HG03521 (cell line): ENCODE measurements at regions not wholly inside any gene's neighbourhood (a gene's known extent, or its start where the extent isn't known, plus 50 kb on each side); places are given as distances from the start of the nearest gene placed in this dataset.

Experiments used
- ATAC-seq: cut with Tn5 transposase; IDR thresholded peaks from one replicate; pipeline ENCODE4 v1.9.1; 2021; ENCODE audit warnings: mild to moderate bottlenecking, moderate library complexity; ENCODE audit not compliant: unreplicated experiment

DNA sequence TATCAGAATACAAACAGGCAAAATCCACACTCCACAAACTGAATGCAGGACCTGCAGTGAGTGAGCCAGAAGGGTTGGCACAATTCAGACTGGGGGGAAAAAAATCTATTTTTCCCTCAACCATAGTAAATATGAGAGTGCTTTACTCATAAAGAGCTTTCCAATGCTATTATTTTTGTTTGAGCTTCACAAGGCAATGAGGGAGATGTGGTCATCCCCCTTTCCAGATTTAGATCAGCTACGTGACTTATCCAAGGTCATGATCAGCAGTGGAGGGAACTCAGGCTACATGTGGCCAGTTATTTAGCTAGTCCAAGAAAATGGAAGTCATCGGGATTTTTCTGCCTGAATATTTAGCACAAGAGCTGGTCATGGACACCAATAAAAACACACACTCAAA lies 120.4 kb upstream of the KLF7 start:
- ATAC-seq, result no peak

GRCh38 chr2:207288628-207289027 lies 122.9 kb upstream of the KLF7 start:
- no peak for ATAC-seq

GRCh38 chr2:207289295-207290018 lies 123.7 kb upstream of the KLF7 start:
- no peak for ATAC-seq

GRCh38 chr2:207290833-207291624 lies 125.3 kb upstream of the KLF7 start:
- ATAC-seq, result no peak

DNA sequence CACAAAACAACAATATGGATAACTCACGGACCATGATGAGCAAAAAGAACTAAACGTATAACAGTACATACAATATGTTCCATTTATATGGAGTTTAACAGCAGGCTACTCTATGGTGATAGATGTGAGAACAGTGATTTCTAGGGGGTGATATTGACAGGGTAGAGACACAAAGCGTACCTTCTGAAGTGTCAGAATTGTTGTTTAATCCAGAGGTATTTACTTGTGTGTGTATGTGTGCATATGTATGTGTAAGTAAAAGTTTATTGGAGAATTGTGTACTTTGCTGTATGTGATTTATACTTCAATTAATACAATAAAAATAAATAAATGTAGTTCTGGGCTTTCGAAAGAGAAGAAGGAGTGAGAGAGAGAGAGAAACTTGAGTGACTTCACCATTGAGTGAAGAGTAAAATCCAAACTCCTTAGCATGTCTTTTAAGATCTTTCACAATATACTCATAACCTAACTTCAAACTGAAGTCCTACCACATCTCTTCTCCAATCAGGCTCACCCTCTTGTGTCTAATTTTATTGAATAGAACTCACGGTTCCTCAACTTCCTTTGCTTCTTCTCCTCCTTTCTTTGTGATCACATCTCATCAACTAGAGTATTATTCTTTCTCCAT lies 126.0 kb upstream of the KLF7 start:
- no peak for ATAC-seq

GRCh38 chr2:207296265-207296948 lies 130.7 kb upstream of the KLF7 start:
- no peak for ATAC-seq

- no peak for ATAC-seq
Observed at GRCh38 chr2:207300817-207301216, 135.1 kb upstream of the KLF7 start.

- no peak for ATAC-seq
Observed at GRCh38 chr2:207304761-207305160, 139.0 kb upstream of the KLF7 start.

GRCh38 chr2:207308519-207309224 lies 142.9 kb upstream of the KLF7 start:
- ATAC-seq, result no peak

DNA sequence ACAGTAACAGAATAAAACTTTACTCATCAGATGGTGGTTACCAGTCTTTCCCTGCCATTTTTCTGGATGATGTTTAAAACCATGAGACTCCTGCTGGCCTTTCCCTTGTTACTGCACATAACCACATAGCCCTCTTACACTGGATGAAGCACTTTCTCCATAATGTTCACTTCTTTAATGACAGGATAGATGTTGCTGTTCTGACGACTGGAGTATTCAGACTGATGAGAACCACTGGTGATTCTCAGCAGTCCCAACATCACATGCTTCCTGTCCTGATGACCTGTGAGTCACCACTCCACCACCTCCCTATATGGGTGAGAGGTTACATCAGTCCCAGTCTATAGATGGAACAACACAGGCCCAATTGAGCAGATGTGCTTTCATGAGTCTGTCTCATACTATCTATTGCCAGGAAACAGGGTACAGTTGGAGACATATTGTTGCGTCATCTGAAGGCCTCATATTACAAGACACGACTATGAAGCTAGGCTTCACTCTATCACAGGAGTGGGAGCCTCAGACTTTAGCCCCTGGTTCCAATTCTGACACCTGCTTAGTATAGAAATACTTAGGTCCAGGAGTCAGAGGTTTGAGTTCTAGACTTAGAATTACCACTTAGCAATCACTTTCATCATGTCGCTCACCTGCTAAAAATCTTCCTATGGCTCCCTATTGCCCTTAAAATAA lies 145.7 kb upstream of the KLF7 start:
- ATAC-seq, result no peak

GRCh38 chr2:207312006-207312356 lies 146.2 kb upstream of the KLF7 start:
- no peak for ATAC-seq

DNA sequence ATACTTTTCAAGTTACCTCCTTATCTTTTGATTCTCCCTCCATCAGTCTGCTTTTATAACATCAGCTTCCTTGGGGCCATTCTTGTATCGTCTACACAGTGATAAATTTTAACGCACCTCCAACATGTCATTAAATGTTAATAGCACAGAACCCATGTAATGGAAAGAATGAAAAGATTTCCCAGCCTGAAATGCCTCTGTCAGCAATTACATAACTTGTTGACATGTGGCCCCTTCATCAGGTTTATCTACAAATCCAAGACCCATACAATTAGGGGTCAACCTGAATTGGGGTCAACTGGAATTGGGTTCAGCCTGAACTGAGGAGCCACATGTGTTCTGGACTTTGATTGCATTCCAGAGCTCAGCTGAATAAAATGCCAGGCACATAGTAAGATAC lies 148.2 kb upstream of the KLF7 start:
- no peak for ATAC-seq

- ATAC-seq, result no peak
Observed at GRCh38 chr2:207315131-207315530, 149.4 kb upstream of the KLF7 start.

DNA sequence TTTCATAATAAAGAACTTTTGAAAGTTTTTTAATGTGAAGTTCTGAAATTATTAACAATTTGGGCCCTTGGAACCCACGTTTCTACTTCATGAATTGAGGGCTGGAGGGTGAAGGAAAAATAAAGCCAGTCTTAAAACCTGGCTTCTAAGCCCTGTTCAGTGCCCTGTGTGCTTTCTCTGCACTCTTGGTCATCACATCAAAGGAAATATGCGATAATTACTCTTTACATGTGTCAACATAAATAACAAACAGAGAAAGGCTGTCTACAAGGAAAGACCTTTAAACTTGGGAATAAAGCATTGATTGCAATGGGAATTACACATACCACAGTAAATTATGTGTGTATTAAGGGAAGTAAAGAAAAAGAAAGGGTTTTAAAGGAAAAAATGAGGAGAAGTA lies 150.7 kb upstream of the KLF7 start:
- ATAC-seq, result no peak

- ATAC-seq, result no peak
Observed at GRCh38 chr2:207316906-207317305, 151.2 kb upstream of the KLF7 start.

DNA sequence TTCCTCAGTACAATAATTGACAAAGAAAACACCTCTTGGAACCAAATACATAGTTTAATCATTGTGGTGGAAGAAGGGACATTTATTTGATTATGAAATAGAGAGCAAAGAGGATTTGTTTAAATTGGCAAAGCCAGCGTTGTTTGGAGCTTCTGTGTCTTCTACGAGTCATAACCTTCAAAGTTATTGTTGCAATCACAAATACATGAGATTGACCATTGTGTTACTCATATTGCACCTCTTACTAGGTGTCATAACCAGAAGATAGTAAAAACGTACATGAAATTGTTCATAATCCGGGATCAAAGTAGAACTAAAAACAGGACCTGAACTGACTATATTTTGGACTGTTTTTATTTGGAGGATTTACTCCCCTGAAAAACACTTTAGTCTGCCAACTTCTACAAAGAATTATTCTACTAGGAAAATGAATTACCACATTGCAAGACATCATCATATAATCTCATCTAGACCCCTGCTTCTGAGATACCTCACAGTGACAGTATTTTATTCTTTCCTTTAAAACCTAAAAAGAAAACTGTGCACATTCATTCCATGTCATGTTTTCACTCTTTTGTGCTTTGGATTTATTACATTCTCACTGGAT lies 151.7 kb upstream of the KLF7 start:
- ATAC-seq, result no peak

- ATAC-seq, result no peak
Observed at GRCh38 chr2:207318181-207318628, 152.5 kb upstream of the KLF7 start.

DNA sequence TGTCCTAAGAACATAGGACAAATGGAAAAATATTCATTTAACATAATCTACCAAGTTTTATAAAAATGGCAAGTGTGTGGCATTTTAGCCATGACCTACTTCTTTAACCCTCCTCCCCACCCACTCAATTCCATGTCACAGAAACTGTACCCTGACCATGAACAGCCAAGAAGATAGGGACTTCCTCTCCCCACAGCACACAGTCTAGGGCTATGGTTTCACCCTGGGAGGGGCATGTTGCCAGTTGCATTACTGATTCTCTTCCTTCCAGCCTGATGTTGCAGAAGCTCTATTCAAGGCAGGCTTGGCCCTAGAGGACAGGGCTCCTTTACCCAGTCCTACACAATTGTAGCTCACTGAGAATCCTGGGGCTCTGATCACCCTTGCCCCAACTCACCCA lies 153.6 kb upstream of the KLF7 start:
- ATAC-seq, result no peak

GRCh38 chr2:207320381-207321159 lies 154.8 kb upstream of the KLF7 start:
- ATAC-seq, result no peak
